HT-29 (cell line): ENCODE measurements at regions not wholly inside any gene's neighbourhood (a gene's known extent, or its start where the extent isn't known, plus 50 kb on each side); places are given as distances from the start of the nearest gene placed in this dataset.

ENCODE experiments used
- DNase-seq: peaks from one replicate; pipeline ENCODE4 v3.0.0-alpha.2; 2015; ENCODE audit warnings: low spot score

GRCh38 chr5:73374520-73375190 is 73.9 kb downstream of the FOXD1 start:
- DNase-seq = no peak

- no peak for DNase-seq
Observed at GRCh38 chr5:73373814-73374510, 74.6 kb downstream of the FOXD1 start.

GRCh38 chr5:73370640-73371583 is 77.7 kb downstream of the FOXD1 start:
- DNase-seq = peak; percentile 8

- no peak for DNase-seq
Observed at GRCh38 chr5:73370095-73370494, 78.5 kb downstream of the FOXD1 start.

GRCh38 chr5:73369278-73369677 is 79.3 kb downstream of the FOXD1 start:
- no peak for DNase-seq

- no peak for DNase-seq
Observed at GRCh38 chr5:73367650-73368049, 80.9 kb downstream of the FOXD1 start.

GRCh38 chr5:73365990-73366667 is 82.4 kb downstream of the FOXD1 start:
- no peak for DNase-seq

GRCh38 chr5:73365301-73365853 is 83.2 kb downstream of the FOXD1 start:
- DNase-seq = no peak

GRCh38 chr5:73363911-73364730 is 84.5 kb downstream of the FOXD1 start:
- no peak for DNase-seq

- no peak for DNase-seq
Observed at GRCh38 chr5:73359395-73359794, 89.2 kb downstream of the FOXD1 start.

GRCh38 chr5:73358366-73358765 is 90.2 kb downstream of the FOXD1 start:
- DNase-seq = no peak

- DNase-seq = no peak
Observed at GRCh38 chr5:73357576-73357975, 91.0 kb downstream of the FOXD1 start.

GRCh38 chr5:73355108-73355507 is 93.5 kb downstream of the FOXD1 start:
- DNase-seq = no peak

- no peak for DNase-seq
Observed at GRCh38 chr5:73354406-73354805, 94.2 kb downstream of the FOXD1 start.

- no peak for DNase-seq
Observed at GRCh38 chr5:73352649-73353230, 95.8 kb downstream of the FOXD1 start.

GRCh38 chr5:73352243-73352642 is 96.3 kb downstream of the FOXD1 start:
- no peak for DNase-seq

GRCh38 chr5:73351593-73351992 is 97.0 kb downstream of the FOXD1 start:
- DNase-seq = no peak

- no peak for DNase-seq
Observed at GRCh38 chr5:73346878-73347408, 101.6 kb downstream of the FOXD1 start.

- DNase-seq = no peak
Observed at GRCh38 chr5:73344835-73345234, 103.7 kb downstream of the FOXD1 start.

- DNase-seq = no peak
Observed at GRCh38 chr5:73339711-73340110, 108.9 kb downstream of the FOXD1 start.
